ENCODE measurements at regions not wholly inside any gene's neighbourhood (a gene's known extent, or its start where the extent isn't known, plus 50 kb on each side); places are given as distances from the start of the nearest gene placed in this dataset.

DNA sequence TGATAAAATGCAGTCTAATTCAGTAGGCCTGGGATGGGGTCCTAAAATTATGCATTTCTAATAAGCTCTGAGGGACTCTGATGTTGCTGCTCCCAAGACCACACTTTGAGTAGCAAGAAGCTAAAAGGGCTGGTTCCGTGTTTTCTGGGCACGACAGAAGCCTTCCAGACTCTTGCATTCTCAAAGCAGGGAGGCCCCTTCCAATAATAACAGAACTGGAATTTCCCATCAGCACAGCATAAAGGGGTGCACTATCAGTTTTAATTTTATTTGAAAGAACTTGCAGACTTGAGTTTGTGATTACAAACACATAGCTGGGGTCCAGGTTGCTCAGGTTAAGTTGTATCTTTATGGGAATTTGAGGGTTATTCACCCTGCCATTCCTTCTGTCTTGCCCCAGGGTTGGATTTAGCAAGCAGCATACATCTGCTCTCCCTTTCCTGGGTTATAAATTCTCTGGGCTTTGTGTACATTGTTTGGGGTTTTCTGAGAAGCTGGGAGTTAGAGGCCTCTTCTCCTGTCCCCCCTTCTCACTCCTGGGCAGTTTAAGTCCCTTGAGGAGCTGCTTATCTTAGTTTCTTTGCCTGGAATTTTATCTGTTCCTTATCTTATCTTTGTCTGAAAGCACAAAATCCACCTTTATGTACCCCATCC lies 94.2 kb upstream of the SLC2A1 start:
- 0 out of 2 replicates have a peak, but pooled peaks cover 3% of the 10 kb centered on the region for H3K9me2 ChIP-seq (ENCODE audit: insufficient read depth)
- no peak overlapping the region for H3K4me3 ChIP-seq
- no peaks in the 10 kb centered on the region for H3K79me2 ChIP-seq (replicated peaks; ENCODE audit: insufficient read depth)
- DNase-seq (ENCODE audit: low spot score) (no peak), ATAC-seq (no peak)
- no peaks in the 10 kb centered on the region for H3K27me3 ChIP-seq (ENCODE audit: insufficient read depth)
- no peak overlapping the region for H3K27ac ChIP-seq (ENCODE audit: low read depth)
- no peaks in the 10 kb centered on the region for H3K36me3 ChIP-seq (ENCODE audit: insufficient read depth)
- no peak overlapping the region for H3K4me2 ChIP-seq
- Mint-ChIP-seq H3K4me1 (peaks cover 3% of the 10 kb centered on the region; the same call in 1 of the 3 replicates), H3K27ac (no peak overlapping the region), H3K36me3 (ENCODE audit: low read depth) (no peaks in the 10 kb centered on the region; the same call in 2 of the 3 replicates), H3K9me3 (no peaks in the 10 kb centered on the region; the same call in 2 of the 3 replicates), H3K27me3 (ENCODE audit: insufficient read depth, low read depth, poor library complexity) (peaks cover 8% of the 10 kb centered on the region), H3K4me3 (no peak overlapping the region)
- H2AFZ ChIP-seq, result no peak overlapping the region
- H3F3A ChIP-seq (replicated peaks; ENCODE audit: low read depth), result no peaks in the 10 kb centered on the region
- H3K4me1 ChIP-seq (ENCODE audit: insufficient read depth), result no peaks in the 10 kb centered on the region
- TF ChIP-seq EZH2 (IDR thresholded peaks at IDR 0.05; ENCODE audit: low read depth, unreplicated experiment) (no peak), STAT1 (IDR thresholded peaks at IDR 0.05; ENCODE audit: unreplicated experiment) (no peak), ZNF114 (CRISPR knock-in tag; IDR thresholded peaks at IDR 0.05) (no peak), ZNF331 (CRISPR knock-in tag; IDR thresholded peaks at IDR 0.05; ENCODE audit: low read depth) (no peak), NANOG (IDR thresholded peaks at IDR 0.05; ENCODE audit: borderline replicate concordance) (no peak), JUNB (IDR thresholded peaks at IDR 0.05; ENCODE audit: unreplicated experiment) (no peak), CREB1 (CRISPR knock-in tag; IDR thresholded peaks at IDR 0.05; ENCODE audit: low read depth) (no peak), EZH2phosphoT487 (IDR thresholded peaks at IDR 0.05; ENCODE audit: unreplicated experiment) (no peak), POLR2AphosphoS5 (IDR thresholded peaks at IDR 0.05; ENCODE audit: low read depth) (no peak)
- TF ChIP-seq, protein P1, sequence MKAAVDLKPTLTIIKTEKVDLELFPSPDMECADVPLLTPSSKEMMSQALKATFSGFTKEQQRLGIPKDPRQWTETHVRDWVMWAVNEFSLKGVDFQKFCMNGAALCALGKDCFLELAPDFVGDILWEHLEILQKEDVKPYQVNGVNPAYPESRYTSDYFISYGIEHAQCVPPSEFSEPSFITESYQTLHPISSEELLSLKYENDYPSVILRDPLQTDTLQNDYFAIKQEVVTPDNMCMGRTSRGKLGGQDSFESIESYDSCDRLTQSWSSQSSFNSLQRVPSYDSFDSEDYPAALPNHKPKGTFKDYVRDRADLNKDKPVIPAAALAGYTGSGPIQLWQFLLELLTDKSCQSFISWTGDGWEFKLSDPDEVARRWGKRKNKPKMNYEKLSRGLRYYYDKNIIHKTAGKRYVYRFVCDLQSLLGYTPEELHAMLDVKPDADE (IDR thresholded peaks at IDR 0.05), result no peak
- TF ChIP-seq, protein P2, sequence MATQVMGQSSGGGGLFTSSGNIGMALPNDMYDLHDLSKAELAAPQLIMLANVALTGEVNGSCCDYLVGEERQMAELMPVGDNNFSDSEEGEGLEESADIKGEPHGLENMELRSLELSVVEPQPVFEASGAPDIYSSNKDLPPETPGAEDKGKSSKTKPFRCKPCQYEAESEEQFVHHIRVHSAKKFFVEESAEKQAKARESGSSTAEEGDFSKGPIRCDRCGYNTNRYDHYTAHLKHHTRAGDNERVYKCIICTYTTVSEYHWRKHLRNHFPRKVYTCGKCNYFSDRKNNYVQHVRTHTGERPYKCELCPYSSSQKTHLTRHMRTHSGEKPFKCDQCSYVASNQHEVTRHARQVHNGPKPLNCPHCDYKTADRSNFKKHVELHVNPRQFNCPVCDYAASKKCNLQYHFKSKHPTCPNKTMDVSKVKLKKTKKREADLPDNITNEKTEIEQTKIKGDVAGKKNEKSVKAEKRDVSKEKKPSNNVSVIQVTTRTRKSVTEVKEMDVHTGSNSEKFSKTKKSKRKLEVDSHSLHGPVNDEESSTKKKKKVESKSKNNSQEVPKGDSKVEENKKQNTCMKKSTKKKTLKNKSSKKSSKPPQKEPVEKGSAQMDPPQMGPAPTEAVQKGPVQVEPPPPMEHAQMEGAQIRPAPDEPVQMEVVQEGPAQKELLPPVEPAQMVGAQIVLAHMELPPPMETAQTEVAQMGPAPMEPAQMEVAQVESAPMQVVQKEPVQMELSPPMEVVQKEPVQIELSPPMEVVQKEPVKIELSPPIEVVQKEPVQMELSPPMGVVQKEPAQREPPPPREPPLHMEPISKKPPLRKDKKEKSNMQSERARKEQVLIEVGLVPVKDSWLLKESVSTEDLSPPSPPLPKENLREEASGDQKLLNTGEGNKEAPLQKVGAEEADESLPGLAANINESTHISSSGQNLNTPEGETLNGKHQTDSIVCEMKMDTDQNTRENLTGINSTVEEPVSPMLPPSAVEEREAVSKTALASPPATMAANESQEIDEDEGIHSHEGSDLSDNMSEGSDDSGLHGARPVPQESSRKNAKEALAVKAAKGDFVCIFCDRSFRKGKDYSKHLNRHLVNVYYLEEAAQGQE (IDR thresholded peaks at IDR 0.05; ENCODE audit: unreplicated experiment), result no peak
- TF ChIP-seq, protein P3, sequence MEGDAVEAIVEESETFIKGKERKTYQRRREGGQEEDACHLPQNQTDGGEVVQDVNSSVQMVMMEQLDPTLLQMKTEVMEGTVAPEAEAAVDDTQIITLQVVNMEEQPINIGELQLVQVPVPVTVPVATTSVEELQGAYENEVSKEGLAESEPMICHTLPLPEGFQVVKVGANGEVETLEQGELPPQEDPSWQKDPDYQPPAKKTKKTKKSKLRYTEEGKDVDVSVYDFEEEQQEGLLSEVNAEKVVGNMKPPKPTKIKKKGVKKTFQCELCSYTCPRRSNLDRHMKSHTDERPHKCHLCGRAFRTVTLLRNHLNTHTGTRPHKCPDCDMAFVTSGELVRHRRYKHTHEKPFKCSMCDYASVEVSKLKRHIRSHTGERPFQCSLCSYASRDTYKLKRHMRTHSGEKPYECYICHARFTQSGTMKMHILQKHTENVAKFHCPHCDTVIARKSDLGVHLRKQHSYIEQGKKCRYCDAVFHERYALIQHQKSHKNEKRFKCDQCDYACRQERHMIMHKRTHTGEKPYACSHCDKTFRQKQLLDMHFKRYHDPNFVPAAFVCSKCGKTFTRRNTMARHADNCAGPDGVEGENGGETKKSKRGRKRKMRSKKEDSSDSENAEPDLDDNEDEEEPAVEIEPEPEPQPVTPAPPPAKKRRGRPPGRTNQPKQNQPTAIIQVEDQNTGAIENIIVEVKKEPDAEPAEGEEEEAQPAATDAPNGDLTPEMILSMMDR (conservative IDR thresholded peaks at IDR 0.05; ENCODE audit: low read depth in 2 of 2), result no peak
- TF ChIP-seq, protein P4, sequence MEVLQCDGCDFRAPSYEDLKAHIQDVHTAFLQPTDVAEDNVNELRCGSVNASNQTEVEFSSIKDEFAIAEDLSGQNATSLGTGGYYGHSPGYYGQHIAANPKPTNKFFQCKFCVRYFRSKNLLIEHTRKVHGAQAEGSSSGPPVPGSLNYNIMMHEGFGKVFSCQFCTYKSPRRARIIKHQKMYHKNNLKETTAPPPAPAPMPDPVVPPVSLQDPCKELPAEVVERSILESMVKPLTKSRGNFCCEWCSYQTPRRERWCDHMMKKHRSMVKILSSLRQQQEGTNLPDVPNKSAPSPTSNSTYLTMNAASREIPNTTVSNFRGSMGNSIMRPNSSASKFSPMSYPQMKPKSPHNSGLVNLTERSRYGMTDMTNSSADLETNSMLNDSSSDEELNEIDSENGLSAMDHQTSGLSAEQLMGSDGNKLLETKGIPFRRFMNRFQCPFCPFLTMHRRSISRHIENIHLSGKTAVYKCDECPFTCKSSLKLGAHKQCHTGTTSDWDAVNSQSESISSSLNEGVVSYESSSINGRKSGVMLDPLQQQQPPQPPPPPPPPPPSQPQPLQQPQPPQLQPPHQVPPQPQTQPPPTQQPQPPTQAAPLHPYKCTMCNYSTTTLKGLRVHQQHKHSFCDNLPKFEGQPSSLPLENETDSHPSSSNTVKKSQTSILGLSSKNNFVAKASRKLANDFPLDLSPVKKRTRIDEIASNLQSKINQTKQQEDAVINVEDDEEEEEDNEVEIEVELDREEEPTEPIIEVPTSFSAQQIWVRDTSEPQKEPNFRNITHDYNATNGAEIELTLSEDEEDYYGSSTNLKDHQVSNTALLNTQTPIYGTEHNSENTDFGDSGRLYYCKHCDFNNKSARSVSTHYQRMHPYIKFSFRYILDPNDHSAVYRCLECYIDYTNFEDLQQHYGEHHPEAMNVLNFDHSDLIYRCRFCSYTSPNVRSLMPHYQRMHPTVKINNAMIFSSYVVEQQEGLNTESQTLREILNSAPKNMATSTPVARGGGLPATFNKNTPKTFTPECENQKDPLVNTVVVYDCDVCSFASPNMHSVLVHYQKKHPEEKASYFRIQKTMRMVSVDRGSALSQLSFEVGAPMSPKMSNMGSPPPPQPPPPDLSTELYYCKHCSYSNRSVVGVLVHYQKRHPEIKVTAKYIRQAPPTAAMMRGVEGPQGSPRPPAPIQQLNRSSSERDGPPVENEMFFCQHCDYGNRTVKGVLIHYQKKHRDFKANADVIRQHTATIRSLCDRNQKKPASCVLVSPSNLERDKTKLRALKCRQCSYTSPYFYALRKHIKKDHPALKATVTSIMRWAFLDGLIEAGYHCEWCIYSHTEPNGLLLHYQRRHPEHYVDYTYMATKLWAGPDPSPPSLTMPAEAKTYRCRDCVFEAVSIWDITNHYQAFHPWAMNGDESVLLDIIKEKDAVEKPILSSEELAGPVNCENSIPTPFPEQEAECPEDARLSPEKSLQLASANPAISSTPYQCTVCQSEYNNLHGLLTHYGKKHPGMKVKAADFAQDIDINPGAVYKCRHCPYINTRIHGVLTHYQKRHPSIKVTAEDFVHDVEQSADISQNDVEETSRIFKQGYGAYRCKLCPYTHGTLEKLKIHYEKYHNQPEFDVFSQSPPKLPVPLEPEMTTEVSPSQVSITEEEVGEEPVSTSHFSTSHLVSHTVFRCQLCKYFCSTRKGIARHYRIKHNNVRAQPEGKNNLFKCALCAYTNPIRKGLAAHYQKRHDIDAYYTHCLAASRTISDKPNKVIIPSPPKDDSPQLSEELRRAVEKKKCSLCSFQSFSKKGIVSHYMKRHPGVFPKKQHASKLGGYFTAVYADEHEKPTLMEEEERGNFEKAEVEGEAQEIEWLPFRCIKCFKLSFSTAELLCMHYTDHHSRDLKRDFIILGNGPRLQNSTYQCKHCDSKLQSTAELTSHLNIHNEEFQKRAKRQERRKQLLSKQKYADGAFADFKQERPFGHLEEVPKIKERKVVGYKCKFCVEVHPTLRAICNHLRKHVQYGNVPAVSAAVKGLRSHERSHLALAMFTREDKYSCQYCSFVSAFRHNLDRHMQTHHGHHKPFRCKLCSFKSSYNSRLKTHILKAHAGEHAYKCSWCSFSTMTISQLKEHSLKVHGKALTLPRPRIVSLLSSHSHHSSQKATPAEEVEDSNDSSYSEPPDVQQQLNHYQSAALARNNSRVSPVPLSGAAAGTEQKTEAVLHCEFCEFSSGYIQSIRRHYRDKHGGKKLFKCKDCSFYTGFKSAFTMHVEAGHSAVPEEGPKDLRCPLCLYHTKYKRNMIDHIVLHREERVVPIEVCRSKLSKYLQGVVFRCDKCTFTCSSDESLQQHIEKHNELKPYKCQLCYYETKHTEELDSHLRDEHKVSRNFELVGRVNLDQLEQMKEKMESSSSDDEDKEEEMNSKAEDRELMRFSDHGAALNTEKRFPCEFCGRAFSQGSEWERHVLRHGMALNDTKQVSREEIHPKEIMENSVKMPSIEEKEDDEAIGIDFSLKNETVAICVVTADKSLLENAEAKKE (CRISPR knock-in tag; IDR thresholded peaks at IDR 0.05), result no peak
- H4K20me1 ChIP-seq (replicated peaks; ENCODE audit: insufficient read depth), result no peaks in the 10 kb centered on the region
